A549 (cell line): ENCODE measurements at regions not wholly inside any gene's neighbourhood (a gene's known extent, or its start where the extent isn't known, plus 50 kb on each side); places are given as distances from the start of the nearest gene placed in this dataset.
"Not testable (repeated sequence)": the region's sequence is repeated elsewhere in the genome, so short reads cannot be mapped to it uniquely, and the experiment has no call there.

Source experiments
- CTCF ChIP-seq: fragments of >200 bp; sonication (Bioruptor Twin); formaldehyde crosslinking; IDR thresholded peaks from 3 replicates; pipeline ENCODE4 v1.5.1; 2016
- ELK1 ChIP-seq: fragments of 150-350 bp; IDR thresholded peaks from 2 replicates; pipeline ENCODE4 v1.6.1; 2014; ENCODE audit warnings: low read depth, mild to moderate bottlenecking, low read length

- TF ChIP-seq CTCF, ELK1: not testable (repeated sequence)
These were observed 1318.0 kb downstream of the CDH12 start for GRCh38 chr5:21535114-21535513.
